GM12873 (cell line): ENCODE measurements at regions not wholly inside any gene's neighbourhood (a gene's known extent, or its start where the extent isn't known, plus 50 kb on each side); places are given as distances from the start of the nearest gene placed in this dataset.

ENCODE experiments used
- TF ChIP-seq, protein P1 (sequence below): IDR thresholded peaks from 2 replicates; pipeline ENCODE4 v1.5.1; 2012; ENCODE audit warnings: low read depth, mild to moderate bottlenecking, moderate library complexity, low read length, control low read depth; ENCODE audit not compliant: insufficient read depth; ENCODE audit errors: missing control alignments

DNA sequence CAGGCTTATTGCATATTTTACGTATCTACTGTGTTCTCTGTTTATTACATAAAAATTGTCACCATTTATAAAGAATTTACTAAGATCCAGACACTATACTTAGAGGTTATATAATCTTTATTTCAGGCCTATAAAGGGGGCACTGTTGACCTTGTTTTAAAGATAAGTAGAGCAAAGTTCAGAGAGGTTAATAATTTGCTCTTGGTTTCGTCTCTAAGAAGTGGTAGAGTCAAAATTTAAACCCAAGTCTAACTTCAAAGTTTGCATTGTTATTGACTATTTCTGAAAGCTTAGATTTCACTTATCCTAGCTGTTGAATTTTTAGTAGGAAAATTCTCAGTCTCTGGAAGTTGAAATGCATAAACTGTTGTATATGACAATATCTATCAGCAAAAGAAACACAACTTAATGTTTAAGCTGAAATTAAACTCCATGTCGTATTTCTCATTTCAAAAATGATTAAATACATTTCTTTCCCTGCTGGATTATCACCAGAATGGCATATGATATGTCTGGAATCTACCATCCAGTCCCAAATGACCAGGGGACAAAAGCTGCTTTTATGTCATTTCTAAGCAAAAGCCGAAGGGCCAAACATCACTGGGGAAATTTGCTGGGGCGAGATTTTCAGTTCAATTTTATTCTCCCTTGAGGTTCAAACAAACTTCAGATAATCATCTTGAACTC lies 138.4 kb downstream of the SLC7A11 start:
- TF ChIP-seq, protein P1, sequence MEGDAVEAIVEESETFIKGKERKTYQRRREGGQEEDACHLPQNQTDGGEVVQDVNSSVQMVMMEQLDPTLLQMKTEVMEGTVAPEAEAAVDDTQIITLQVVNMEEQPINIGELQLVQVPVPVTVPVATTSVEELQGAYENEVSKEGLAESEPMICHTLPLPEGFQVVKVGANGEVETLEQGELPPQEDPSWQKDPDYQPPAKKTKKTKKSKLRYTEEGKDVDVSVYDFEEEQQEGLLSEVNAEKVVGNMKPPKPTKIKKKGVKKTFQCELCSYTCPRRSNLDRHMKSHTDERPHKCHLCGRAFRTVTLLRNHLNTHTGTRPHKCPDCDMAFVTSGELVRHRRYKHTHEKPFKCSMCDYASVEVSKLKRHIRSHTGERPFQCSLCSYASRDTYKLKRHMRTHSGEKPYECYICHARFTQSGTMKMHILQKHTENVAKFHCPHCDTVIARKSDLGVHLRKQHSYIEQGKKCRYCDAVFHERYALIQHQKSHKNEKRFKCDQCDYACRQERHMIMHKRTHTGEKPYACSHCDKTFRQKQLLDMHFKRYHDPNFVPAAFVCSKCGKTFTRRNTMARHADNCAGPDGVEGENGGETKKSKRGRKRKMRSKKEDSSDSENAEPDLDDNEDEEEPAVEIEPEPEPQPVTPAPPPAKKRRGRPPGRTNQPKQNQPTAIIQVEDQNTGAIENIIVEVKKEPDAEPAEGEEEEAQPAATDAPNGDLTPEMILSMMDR = no peak

DNA sequence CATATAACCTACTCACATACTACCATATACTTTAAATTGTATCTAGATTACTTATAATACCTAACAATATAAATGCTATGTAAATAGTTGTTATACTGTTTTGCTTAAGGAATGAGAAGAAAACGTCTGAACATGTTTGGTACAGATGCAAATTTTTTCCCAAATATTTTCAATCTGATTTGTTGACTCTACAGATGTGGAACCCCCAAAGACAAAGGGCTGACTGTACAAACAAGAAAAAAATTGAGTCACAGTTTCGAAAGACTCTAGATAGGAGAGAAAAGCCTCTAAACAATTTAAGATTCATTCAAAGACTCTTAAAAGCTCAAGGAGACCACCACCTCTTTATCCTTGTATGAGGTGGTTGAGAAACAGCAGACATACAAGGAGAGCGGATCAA lies 142.8 kb downstream of the SLC7A11 start:
- TF ChIP-seq, protein P1 = no peak

GRCh38 chr4:138097912-138098600 lies 144.1 kb downstream of the SLC7A11 start:
- TF ChIP-seq, protein P1 = no peak

GRCh38 chr4:138096384-138097062 lies 145.6 kb downstream of the SLC7A11 start:
- TF ChIP-seq, protein P1 = no peak

DNA sequence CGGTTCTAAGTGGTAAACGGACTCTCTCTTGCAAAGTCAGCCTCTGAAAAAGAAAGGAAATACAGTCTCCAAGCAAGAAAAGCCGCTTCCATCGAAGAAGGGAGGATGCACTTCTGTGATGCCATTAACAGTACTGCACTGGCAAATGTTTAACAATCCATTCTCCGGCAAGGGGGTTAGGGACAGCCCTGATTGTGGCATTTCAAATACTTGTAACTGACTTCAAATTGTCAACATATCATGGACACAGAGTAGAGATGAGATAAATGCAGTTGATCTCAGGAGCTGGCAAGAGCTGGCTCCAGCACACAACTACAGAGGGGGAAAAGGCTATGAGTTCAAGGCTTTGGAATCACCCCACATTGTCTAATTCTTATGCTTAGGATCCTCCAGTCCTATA lies 146.8 kb downstream of the SLC7A11 start:
- TF ChIP-seq, protein P1 = no peak

- TF ChIP-seq, protein P1 = no peak
Observed at GRCh38 chr4:138092060-138092459, 150.1 kb downstream of the SLC7A11 start.

DNA sequence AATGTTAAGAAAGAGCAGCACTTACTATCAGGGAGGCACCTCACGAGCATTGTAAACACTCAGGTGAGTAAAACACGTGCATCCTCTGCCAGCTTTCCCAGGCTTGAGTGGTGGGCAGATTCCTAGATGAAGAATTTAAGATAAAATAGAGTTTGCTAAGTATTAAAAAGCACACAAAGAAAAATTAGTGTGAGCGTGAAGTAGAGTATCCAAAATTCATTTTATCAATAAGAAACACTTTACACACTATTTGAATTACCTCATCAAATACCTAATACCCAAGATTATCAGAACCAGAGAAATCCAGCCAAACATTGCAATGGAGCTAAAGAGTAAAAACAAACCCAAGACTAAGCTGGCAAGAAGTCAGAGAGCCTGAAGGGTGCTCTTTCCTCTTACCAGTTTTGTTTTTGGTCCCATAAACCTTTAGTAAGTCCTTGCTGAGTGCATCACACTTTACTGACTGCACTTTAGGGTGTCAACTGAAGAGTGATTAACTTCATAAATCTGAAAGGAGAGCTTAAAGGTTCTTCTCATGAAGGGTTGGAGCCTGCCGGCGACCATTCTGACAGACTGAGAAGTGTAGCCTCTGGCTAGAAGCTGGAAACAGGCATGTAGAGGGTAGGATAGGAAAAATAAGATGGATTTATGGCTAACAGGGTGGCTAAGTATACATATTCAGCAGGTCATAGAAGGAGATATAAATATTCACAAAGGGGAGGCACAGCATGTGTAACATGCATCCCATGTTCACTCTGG lies 151.1 kb downstream of the SLC7A11 start:
- TF ChIP-seq, protein P1 = no peak
